ENCODE measurements at regions not wholly inside any gene's neighbourhood (a gene's known extent, or its start where the extent isn't known, plus 50 kb on each side); places are given as distances from the start of the nearest gene placed in this dataset.
A peak's percentile ranks its signal among the peaks of the same experiment; 100 is the strongest.

DNA sequence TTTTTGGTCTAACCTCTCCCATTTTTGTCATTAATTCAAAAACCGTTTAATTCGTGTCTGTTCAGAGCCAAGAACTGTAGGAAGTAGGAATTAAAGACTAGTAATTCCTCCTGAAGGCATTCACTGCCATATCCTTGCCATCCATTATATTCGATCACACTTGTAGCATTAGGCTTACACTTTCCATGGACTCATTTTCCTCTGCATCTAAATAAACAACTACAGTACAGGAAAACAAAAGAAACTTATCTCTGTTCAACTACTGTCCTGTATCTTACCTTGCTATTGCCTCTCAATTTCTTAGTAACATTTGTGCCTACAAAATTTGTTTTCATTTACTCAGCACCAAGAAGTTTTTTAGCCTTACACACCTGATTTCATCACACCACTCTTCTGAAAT, 111.6 kb upstream of the SEMA3C start:
- Histone ChIP-seq H3K4me1 (ENCODE audit: insufficient read depth, insufficient read length) (no peaks in the 10 kb centered on the region), H3K9ac (ENCODE audit: insufficient read length, low read depth) (no peak overlapping the region), H3K36me3 (ENCODE audit: insufficient read depth, insufficient read length, low read length) (no peaks in the 10 kb centered on the region), H3K9me3 (ENCODE audit: insufficient read depth, low read length) (no peaks in the 10 kb centered on the region), H3K27me3 (ENCODE audit: insufficient read depth, insufficient read length) (no peaks in the 10 kb centered on the region), H3K4me3 (ENCODE audit: insufficient read length, low read depth) (no peak overlapping the region)
- TF ChIP-seq ZNF274 (IDR thresholded peaks at IDR 0.05; ENCODE audit: low read depth, low read length) (no peak), YY1 (IDR thresholded peaks at IDR 0.05; ENCODE audit: insufficient read depth, insufficient read length) (no peak), SUZ12 (IDR thresholded peaks at IDR 0.05; ENCODE audit: extremely low read depth, insufficient read depth, insufficient read length) (no peak)
- no peak for DNase-seq (ENCODE audit: low read depth, low spot score)

DNA sequence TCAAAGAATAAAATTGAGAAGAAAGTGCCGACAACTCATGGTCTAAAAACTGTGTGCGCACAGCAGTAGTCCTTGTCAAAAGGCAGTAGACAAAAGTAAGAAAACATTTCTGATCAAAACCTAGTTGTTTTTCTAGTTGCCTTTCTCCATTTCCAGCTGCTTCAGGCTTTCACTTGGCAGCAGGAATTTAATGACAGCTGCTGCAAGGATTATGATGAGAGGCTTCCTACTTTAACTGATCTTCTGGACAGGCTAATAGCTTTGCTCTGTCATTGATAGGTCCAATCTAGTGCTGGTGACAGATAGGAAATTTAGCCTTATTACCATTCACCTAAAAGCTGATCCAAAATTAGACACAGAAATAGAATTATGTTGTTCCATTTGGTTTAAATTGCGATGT, 110.7 kb upstream of the SEMA3C start:
- Histone ChIP-seq H3K9ac (ENCODE audit: insufficient read length, low read depth) (no peak overlapping the region), H3K36me3 (ENCODE audit: insufficient read depth, insufficient read length, low read length) (no peaks in the 10 kb centered on the region), H3K4me3 (ENCODE audit: insufficient read length, low read depth) (no peak overlapping the region), H3K4me1 (ENCODE audit: insufficient read depth, insufficient read length) (no peaks in the 10 kb centered on the region), H3K9me3 (ENCODE audit: insufficient read depth, low read length) (no peaks in the 10 kb centered on the region), H3K27me3 (ENCODE audit: insufficient read depth, insufficient read length) (no peaks in the 10 kb centered on the region)
- TF ChIP-seq SUZ12 (IDR thresholded peaks at IDR 0.05; ENCODE audit: extremely low read depth, insufficient read depth, insufficient read length), result no peak
- no peak for TF ChIP-seq ZNF274 (IDR thresholded peaks at IDR 0.05; ENCODE audit: low read depth, low read length)
- TF ChIP-seq YY1 (IDR thresholded peaks at IDR 0.05; ENCODE audit: insufficient read depth, insufficient read length), result no peak
- DNase-seq (ENCODE audit: low read depth, low spot score), result no peak

DNA sequence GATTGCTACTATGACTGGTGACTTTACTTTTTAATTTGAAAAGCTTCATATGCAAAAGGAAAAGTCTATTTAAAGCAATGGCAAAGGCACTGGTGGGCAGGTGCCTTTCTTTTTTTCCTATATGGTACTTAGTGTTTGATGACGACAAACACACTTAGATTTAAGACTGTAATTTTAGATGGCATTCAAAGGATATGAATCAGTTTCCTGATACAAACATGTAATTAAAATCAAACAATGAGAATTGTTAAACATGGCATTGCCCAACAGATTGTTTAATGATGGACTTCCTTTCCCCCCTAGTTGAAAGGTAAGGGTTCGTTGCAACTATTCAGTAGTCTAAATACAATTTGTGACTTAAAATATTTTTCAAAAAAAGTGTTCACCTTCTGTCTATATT, 106.5 kb upstream of the SEMA3C start:
- no peak for DNase-seq (ENCODE audit: low read depth, low spot score)
- Histone ChIP-seq H3K4me3 (ENCODE audit: insufficient read length, low read depth) (no peak overlapping the region), H3K9ac (ENCODE audit: insufficient read length, low read depth) (no peak overlapping the region), H3K9me3 (ENCODE audit: insufficient read depth, low read length) (no peaks in the 10 kb centered on the region), H3K36me3 (ENCODE audit: insufficient read depth, insufficient read length, low read length) (no peaks in the 10 kb centered on the region), H3K4me1 (ENCODE audit: insufficient read depth, insufficient read length) (no peaks in the 10 kb centered on the region), H3K27me3 (ENCODE audit: insufficient read depth, insufficient read length) (no peaks in the 10 kb centered on the region)
- no peak for TF ChIP-seq YY1 (IDR thresholded peaks at IDR 0.05; ENCODE audit: insufficient read depth, insufficient read length)
- TF ChIP-seq SUZ12 (IDR thresholded peaks at IDR 0.05; ENCODE audit: extremely low read depth, insufficient read depth, insufficient read length), result no peak
- TF ChIP-seq ZNF274 (IDR thresholded peaks at IDR 0.05; ENCODE audit: low read depth, low read length), result no peak

DNA sequence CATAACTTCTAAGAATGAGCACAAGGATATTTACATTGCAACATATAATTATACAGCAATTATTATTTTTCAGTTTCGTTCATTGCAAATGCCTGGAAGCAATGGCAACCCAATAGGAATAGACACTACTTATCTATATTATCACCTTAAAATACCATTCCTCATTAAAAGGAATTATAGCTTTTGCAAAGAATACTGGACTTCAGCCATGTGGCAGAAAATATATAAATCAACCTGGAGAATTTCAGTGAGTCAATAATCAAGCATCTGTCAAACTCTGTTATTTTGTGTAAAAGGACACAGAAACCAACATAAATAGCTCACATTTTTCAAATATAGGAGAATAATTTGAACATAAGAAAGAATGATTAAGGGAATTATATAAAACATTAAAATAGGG, 96.1 kb upstream of the SEMA3C start:
- no peaks in the 10 kb centered on the region for H3K27me3 ChIP-seq (ENCODE audit: insufficient read depth, insufficient read length)
- no peak for DNase-seq (ENCODE audit: low read depth, low spot score)
- H3K9me3 ChIP-seq (ENCODE audit: insufficient read depth, low read length), result peaks cover 7% of the 10 kb centered on the region; the same call in 1 of the 2 replicates
- H3K4me1 ChIP-seq (ENCODE audit: insufficient read depth, insufficient read length), result no peaks in the 10 kb centered on the region
- H3K9ac ChIP-seq (ENCODE audit: insufficient read length, low read depth), result no peak overlapping the region
- no peak for TF ChIP-seq ZNF274 (IDR thresholded peaks at IDR 0.05; ENCODE audit: low read depth, low read length)
- no peak for TF ChIP-seq SUZ12 (IDR thresholded peaks at IDR 0.05; ENCODE audit: extremely low read depth, insufficient read depth, insufficient read length)
- no peak for TF ChIP-seq YY1 (IDR thresholded peaks at IDR 0.05; ENCODE audit: insufficient read depth, insufficient read length)
- H3K4me3 ChIP-seq (ENCODE audit: insufficient read length, low read depth), result no peak overlapping the region
- H3K36me3 ChIP-seq (ENCODE audit: insufficient read depth, insufficient read length, low read length), result no peaks in the 10 kb centered on the region

DNA sequence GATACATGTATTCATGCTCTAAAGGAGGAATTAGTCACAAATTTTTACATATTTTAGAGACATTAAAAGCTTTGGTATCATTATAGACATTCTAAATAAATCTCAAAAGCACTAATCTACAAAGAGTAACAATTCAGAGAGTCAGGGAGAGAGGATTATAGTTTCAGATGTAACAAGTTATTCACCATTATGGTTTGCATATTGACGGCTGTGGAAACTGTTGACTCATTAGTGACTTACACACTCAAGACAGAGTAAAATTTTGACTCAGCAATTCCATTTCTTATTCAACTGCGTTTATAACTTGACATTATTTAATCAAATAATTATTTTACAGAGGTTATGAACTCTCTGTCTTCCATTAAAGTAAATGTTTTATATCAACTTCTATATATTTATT, 95.4 kb upstream of the SEMA3C start:
- DNase-seq (ENCODE audit: low read depth, low spot score), result no peak
- H3K9ac ChIP-seq (ENCODE audit: insufficient read length, low read depth), result no peak overlapping the region

DNA sequence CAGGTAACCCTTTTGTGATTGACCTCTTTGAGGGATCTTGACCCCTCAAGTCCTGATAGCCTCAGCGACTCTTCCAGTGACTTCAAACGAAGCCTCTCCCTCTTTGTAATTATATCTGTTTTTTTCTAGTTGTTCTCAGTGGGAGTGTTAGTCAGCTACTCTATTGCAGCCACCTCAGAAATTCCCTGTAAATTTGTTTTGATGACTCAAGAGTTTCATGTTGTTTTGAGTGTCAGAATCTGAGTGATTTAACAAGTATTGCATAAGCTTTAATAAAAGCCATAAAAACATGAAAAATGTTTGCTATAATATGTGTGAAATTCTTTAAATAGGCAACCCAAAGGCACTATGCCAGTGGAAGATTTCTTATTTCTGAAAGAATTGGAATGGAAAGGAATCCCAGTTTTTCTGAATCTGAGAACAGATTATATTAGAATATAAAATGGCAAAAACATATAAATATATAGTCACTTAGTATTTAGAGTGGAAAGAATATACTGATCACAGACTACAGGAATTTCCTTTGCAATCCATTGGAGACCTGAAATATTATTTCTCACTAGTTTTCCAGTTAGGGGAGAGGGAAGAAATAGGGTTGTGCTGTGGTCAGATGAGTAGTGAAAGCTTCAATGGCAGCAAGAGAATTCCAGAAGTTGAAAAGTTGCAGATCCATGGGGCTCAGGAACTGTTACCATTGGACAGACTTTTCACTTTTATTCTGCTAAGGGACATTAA, 94.4 kb upstream of the SEMA3C start:
- H3K4me3 ChIP-seq (ENCODE audit: insufficient read length, low read depth), result no peak overlapping the region
- peaks cover 7% of the 10 kb centered on the region; the same call in 1 of the 2 replicates for H3K9me3 ChIP-seq (ENCODE audit: insufficient read depth, low read length)
- TF ChIP-seq YY1 (IDR thresholded peaks at IDR 0.05; ENCODE audit: insufficient read depth, insufficient read length) (no peak), SUZ12 (IDR thresholded peaks at IDR 0.05; ENCODE audit: extremely low read depth, insufficient read depth, insufficient read length) (no peak), ZNF274 (IDR thresholded peaks at IDR 0.05; ENCODE audit: low read depth, low read length) (no peak)
- no peak overlapping the region for H3K9ac ChIP-seq (ENCODE audit: insufficient read length, low read depth)
- peak; percentile 13 for DNase-seq (ENCODE audit: low read depth, low spot score)
- H3K4me1 ChIP-seq (ENCODE audit: insufficient read depth, insufficient read length), result no peaks in the 10 kb centered on the region
- no peaks in the 10 kb centered on the region for H3K27me3 ChIP-seq (ENCODE audit: insufficient read depth, insufficient read length)
- no peaks in the 10 kb centered on the region for H3K36me3 ChIP-seq (ENCODE audit: insufficient read depth, insufficient read length, low read length)

More for the DNA sequence above, 95.4 kb upstream of the SEMA3C start:
- Histone ChIP-seq H3K9me3 (ENCODE audit: insufficient read depth, low read length) (peaks cover 7% of the 10 kb centered on the region; the same call in 1 of the 2 replicates), H3K4me1 (ENCODE audit: insufficient read depth, insufficient read length) (no peaks in the 10 kb centered on the region), H3K36me3 (ENCODE audit: insufficient read depth, insufficient read length, low read length) (no peaks in the 10 kb centered on the region), H3K4me3 (ENCODE audit: insufficient read length, low read depth) (no peak overlapping the region), H3K27me3 (ENCODE audit: insufficient read depth, insufficient read length) (no peaks in the 10 kb centered on the region)
- TF ChIP-seq SUZ12 (IDR thresholded peaks at IDR 0.05; ENCODE audit: extremely low read depth, insufficient read depth, insufficient read length) (no peak), ZNF274 (IDR thresholded peaks at IDR 0.05; ENCODE audit: low read depth, low read length) (no peak), YY1 (IDR thresholded peaks at IDR 0.05; ENCODE audit: insufficient read depth, insufficient read length) (no peak)

DNA sequence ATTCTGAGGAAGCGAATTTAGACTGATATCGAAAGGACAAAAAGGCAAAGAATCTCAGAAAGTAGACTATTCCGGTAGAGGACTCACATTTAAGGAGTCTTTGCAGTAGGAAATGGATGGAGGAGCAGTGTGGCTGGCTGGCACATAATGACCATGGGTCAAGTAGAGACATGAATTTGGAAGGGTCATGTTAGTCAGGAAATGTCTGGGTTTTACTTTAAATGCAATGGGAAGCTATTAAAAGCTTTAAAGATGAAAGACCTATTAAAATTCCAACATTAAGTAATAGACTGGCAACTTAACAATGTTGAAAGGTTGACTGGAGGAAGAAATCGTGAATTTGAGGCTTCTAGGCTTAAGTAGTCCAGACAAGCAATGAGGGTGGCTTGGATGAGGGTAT, 90.0 kb upstream of the SEMA3C start:
- TF ChIP-seq ZNF274 (IDR thresholded peaks at IDR 0.05; ENCODE audit: low read depth, low read length) (no peak), YY1 (IDR thresholded peaks at IDR 0.05; ENCODE audit: insufficient read depth, insufficient read length) (no peak), SUZ12 (IDR thresholded peaks at IDR 0.05; ENCODE audit: extremely low read depth, insufficient read depth, insufficient read length) (no peak)
- no peak for DNase-seq (ENCODE audit: low read depth, low spot score)
- Histone ChIP-seq H3K4me3 (ENCODE audit: insufficient read length, low read depth) (no peak overlapping the region), H3K4me1 (ENCODE audit: insufficient read depth, insufficient read length) (no peaks in the 10 kb centered on the region), H3K27me3 (ENCODE audit: insufficient read depth, insufficient read length) (no peaks in the 10 kb centered on the region), H3K36me3 (ENCODE audit: insufficient read depth, insufficient read length, low read length) (no peaks in the 10 kb centered on the region), H3K9me3 (ENCODE audit: insufficient read depth, low read length) (peaks cover 7% of the 10 kb centered on the region; the same call in 1 of the 2 replicates), H3K9ac (ENCODE audit: insufficient read length, low read depth) (no peak overlapping the region)
